ENCODE measurements at regions not wholly inside any gene's neighbourhood (a gene's known extent, or its start where the extent isn't known, plus 50 kb on each side); places are given as distances from the start of the nearest gene placed in this dataset.
"Not testable (repeated sequence)": the region's sequence is repeated elsewhere in the genome, so short reads cannot be mapped to it uniquely, and the experiment has no call there.

DNA sequence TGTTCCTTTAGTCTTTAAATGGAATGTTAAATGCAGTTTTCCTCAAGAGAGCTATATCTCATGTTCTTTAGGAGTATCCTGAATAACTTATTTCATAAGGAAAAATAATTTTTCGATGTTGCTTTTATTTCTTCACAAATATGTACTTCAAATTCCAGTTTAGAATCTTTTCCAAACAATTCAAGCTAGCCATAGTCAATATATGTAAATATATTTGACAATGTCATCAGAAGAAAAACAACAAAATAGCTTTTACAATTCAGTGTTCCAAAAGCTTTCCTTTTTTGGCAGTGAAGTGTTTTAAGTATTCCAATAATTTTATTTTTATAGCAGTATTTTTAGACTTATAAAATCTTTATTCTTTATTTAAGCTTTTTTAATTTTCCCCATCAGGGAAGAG is 1532.0 kb downstream of the PCDH18 start:
- DNase-seq (ENCODE audit: low read depth in 1 of 2, low spot score in 1 of 2) = no peak

DNA sequence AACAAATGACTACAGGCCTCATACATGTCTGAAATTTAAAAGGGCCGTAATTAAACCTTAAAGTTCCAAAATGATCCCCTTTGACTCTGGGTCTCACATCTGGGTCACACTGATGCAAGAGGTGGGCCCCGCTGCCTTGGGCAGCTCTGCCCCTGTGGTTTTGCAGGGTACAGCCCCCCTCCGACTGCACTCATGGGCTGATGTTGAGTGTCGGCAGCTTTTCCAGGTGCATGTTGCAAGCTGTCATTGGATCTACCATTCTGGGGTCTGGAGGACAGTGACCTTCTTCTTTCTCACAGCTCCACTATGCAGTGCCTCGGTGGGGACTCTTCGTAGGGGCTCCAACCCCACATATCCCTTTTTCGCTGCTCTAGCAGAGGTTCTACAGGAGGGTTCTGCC is 1537.9 kb downstream of the PCDH18 start:
- no peak for DNase-seq (ENCODE audit: low read depth in 1 of 2, low spot score in 1 of 2)

DNA sequence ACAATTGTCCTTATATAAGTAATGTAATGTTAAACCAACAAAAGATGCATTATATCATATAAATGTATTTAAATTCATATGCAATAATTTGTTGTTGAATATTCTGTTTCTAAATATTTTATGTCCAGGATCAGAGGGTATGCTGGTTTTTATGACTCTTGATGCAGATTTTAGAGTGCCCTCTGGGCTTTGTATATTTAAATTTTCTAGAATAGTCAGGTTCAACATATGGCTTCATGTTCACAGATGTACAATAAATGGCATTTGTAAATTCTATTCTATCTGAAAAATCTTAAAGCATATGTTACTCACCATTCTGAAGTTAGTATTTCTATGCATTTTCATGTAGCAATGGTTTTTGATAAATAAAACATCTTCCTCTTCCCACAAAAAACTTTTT is 1555.4 kb downstream of the PCDH18 start:
- no peak for DNase-seq (ENCODE audit: low read depth in 1 of 2, low spot score in 1 of 2)

DNA sequence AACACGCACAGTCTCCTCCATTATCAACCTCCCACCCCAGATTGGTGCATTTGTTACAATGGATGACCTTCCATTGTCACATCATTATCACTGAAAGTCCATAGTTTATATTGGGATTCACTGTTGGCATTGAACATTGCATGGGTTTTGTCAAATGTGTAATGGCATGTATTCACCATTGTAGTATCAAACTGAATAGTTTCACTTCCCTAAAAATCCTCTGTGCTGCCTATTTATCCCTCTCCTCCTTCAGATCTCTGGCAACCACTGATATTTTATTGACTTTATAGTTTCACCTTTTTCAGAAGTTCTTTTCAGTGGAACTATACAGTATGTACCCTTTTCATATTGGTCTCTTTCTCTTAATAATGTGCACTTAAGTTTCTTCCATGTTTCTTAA is 1565.4 kb downstream of the PCDH18 start:
- DNase-seq (ENCODE audit: low read depth in 1 of 2, low spot score in 1 of 2) = no peak

DNA sequence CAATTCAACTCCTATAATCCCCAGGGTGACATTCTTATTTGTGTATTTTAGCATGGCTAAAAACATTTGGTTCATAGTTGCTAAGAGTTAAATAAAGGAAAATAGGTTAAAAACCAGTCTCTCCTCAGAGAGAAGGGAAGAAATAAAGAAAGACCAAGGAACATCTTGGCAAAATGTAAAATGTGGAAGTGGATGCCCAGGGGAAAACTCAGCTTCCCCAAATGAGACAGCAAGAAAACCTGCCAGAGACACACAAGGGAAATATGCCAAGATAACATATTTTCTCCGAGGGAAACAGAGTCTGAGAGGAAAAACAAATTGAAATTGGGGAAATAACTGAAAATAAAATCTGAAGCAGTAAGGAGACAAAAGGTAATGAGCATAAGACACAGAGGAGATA is 1569.3 kb downstream of the PCDH18 start:
- no peak for DNase-seq (ENCODE audit: low read depth in 1 of 2, low spot score in 1 of 2)

DNA sequence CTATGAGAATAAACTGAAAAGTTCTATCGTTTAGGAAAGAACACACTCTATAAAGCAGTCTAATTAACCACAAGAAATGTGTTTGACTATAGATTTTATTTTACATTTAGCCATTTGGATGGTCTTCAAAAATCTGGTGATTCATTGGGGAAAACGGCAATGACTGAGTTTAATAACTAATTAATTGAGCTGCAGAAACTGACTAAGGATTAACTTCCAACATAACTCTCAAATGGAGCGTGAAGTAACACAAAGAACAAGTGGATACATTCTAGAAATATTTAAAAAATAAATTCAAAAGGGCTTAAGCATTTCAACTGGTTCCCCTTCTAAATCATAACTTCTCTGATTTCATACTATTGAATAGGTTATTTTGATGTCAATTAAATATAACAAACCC is 1582.4 kb downstream of the PCDH18 start:
- DNase-seq (ENCODE audit: low read depth in 1 of 2, low spot score in 1 of 2) = no peak

DNA sequence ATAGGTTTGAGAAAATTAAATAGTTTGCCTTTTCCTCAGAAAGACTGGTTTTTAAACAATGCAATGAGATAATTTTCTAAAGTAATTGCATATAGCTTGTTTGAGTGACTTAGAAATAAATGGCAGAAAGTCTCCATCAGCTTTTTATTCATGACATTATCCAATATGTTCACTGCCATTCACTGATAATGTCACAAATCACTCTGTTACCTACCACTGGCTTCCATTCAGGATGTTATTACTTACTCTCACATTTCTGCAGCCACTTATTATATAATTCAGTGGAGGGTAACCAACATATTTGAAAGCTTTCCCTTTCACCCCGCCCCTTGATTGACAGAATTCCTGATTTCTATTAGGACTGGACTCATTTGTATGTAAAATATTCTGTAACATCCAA is 1583.5 kb downstream of the PCDH18 start:
- DNase-seq (ENCODE audit: low read depth in 1 of 2, low spot score in 1 of 2) = no peak

DNA sequence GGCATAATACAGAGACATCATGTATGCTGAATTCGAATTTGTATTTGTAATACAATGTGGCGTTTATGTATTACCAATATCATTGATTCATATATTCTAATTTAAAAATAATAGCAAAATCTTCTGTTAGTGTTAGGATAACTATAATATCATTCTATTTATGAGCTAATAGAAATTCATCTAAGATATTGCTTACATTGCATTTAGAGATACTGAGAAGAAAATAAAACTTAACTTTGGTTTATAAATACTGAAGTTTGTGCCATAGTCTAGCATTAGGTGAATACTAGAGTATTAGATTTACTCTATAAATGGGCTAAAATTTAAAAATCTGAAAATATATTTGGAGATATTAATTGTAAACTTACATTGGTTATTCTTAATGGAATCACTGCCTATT is 1590.6 kb downstream of the PCDH18 start:
- no peak for DNase-seq (ENCODE audit: low read depth in 1 of 2, low spot score in 1 of 2)

DNA sequence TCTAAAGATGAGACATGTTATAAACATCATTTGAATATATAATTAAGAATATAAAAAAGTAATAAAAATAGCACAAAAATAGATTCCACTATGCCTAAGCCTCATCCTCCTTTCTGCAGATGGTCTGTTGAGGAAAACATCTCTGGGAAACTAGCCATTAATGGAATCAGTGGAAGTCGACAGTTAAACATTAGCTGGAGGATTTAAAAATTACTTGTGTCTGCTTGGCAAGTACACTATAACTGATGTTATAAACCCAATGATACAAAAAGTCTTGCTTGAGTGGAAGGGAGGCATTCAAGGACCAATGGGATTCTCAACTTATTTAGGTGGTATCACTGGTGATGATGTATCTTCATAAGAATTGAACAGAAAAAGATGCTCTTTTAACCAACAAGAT is 1598.3 kb downstream of the PCDH18 start:
- DNase-seq (ENCODE audit: low read depth in 1 of 2, low spot score in 1 of 2) = no peak

DNA sequence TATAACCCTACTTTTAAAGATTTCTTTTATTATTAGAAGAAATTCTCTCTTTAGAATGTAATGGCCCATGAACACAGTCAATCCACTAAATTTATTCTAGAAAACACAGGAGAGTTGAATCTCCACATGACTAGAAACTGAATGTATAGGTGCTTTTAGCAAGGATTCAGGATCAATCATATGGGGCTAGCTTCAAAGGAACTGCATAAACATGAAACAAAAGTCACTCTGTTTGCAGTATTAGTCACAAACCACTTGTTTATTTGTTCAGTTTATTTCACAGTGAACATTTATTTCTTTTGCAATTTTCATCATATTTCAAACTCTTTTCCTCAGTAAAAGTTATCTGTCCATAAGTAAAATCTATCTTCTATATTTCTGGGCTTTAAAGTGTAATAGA is 1604.6 kb downstream of the PCDH18 start:
- DNase-seq (ENCODE audit: low read depth in 1 of 2, low spot score in 1 of 2) = no peak

DNA sequence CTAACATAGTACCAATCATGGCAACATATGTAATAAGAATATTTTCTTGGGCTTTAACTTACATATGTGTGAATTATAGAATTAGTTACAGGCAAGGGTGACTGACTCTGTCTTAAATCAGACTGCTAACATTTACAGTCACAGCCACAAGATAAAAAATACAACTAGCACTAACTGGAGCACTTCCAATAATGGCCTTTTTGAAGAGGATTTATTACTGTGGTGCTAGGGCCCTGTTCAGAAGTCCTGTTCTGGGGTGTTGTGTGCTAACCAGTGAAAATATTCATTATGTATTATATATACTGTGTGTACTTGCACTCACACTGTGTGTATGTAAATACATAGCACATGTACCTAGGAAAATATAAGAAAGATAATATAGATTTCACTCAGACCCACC is 1611.2 kb downstream of the PCDH18 start:
- no peak for DNase-seq (ENCODE audit: low read depth in 1 of 2, low spot score in 1 of 2)

DNA sequence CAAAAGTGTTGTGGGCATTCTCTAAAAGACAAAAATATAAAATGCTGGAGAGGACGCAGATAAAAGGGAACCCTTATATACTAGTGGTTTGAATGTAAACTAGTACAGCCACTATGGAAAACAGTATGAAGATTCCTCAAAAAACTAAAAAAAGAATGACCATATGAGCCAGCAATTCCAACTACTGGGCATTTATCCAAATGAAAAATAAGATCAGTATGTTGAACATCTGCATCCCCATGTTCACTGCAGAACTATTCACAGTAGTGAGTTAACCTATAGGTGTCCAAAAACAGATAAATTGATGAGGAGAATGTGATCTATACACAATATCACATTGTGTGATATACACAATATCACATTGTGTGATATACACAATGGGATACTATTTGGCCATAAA is 1615.3 kb downstream of the PCDH18 start:
- no peak for DNase-seq (ENCODE audit: low read depth in 1 of 2, low spot score in 1 of 2)

DNA sequence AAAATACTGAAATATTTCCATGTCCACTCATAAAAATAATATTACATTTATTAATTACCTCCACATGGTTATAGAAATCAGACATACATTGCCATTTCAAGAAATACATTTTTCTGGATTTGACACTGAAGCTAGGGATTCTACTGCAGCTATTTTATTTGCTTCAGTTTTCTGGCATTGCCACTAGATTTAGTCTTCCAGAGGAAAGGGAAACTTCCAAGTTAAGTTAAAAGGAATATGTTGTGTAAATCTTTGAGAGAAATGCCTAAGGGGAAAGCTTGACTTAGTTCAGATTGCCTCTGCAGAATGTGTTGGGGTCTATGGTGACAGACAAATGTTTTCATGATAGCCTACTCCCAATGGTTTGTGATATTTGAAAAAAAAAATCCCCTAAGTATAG is 1631.3 kb downstream of the PCDH18 start:
- no peak for DNase-seq (ENCODE audit: low read depth in 1 of 2, low spot score in 1 of 2)

DNA sequence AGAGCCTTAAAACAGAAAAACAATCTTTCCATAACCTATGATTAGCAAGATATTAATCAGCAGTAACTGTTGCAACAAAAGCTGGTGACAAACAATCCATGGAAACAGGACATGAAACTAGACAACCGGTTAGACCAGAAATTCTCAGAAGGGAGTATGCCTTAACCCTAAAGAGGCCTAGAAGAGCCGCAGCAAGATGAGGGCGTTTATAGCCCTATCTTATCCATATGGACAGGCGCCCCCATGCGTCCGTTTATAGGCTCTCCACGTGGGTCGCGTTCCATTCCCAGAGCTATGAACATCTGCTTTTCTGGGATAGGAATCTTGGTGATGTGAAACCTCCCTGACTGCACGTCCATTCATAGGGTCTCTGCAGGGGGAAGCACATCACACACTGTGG is 1662.7 kb upstream of the PABPC4L start:
- not testable (repeated sequence) for DNase-seq (ENCODE audit: low read depth in 1 of 2, low spot score in 1 of 2)

DNA sequence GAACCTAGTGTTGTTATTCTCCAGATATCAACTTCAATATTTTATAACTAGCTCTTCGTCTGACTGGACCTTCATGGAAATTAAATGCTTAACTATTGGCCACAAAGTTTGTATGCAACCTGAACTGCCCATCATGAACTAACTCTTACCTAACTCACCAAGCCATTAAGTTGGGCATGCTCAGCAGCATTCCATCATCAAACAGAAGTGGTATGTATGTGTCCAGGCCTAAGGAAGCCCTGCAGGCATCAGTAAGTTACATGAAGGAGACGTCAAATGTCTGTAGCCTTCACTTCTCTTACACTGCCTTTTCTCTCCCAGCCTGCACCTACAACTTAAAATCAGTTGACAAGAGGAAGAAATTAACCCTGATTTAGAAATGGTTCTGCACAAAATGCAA is 1639.2 kb upstream of the PABPC4L start:
- no peak for DNase-seq (ENCODE audit: low read depth in 1 of 2, low spot score in 1 of 2)

DNA sequence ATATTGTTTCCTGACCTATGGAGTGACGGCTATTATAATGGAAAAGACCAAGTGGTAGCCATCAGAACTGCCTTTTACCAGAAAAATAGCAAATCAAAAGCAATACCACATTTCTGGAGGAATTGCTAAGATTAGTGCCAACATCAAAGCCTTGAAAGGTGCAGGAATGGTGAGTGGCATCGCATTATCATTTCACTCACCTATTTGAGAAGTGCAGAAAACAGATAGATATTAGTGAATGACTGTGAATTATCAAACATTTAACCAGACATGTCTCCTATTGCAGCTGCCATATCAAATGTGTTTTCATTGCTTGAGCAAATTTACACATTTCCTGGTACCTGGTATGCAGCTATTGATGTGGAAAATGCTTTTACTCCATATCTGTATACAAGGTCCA is 1638.1 kb upstream of the PABPC4L start:
- no peak for DNase-seq (ENCODE audit: low read depth in 1 of 2, low spot score in 1 of 2)

DNA sequence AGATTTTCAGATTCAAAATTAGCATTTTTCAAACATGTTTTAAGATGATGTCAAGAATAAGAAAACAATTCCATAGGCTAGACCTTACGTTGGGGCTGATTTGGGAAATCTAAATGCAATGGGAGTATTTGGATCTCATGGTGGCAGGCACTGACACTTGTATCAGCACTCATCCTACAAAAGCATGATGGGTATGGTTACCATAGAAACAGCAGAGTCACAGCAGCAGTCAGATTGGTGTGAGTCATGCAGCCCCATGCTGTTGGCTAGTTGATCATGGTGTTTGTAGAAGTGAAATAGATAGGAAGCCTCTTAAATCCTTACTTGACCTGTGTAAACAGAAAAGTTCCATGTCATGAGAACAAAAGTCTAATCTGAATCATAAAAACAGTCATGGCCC is 1637.3 kb upstream of the PABPC4L start:
- DNase-seq (ENCODE audit: low read depth in 1 of 2, low spot score in 1 of 2) = no peak

DNA sequence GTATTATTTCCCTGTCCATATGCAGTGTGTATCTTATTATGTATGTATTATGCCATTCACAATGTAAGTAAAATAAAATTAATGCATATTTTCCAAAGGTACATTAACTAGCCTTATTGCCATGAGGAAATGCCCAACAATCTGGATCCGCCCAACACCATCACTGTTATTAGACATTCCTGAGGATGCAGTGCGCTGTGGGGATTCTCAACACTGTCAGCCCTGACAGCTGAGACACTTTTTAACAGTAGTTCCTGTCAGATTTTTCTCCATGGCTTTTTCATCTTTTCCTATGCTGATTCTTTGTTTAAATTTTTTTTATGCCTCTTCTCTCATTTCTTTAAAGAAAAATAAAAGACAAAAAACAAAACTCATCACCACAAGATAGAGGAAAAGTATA is 1632.9 kb upstream of the PABPC4L start:
- no peak for DNase-seq (ENCODE audit: low read depth in 1 of 2, low spot score in 1 of 2)

DNA sequence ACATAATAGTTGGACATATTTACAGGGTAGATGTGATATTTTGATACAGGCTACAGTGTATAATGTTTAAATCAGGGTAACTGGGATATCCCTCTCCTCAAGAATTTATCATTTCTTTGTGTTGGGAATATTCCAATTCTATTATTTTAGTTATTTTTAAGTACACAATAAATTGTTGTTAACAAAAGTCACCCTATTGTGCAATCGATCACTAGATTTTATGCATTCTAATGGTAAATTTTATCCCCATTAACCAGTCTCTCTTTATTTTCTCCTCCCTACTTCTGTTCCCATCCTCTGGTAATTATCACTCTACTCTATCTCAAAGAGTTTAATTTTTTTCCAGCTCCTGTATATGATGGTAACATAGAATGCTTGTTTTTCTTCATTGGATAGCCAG is 1631.9 kb upstream of the PABPC4L start:
- DNase-seq (ENCODE audit: low read depth in 1 of 2, low spot score in 1 of 2) = no peak

DNA sequence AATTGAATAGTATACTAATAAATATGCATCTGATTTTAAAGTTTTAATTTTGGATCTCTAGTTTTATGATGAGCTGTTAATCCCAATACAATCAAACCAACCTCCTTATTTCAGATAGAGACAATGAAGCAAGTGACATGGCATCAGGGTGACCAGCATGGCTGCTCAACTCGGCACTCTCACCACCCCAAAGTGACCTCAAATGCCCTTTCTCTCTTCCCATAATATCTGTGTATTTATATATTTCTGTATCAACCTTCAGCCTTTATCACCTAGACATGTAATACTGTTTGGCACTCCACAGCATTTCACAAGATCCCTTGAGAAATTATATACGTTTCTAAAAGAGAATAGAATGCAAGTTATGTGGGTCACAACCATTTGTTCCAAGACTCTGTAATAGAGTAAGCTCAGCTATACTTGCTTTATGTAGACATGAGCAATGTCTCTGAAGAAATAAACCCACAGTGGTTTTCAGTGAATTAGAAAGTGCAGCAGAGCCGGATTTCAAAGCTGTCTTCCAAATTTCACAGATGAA is 1623.2 kb upstream of the PABPC4L start:
- DNase-seq (ENCODE audit: low read depth in 1 of 2, low spot score in 1 of 2) = no peak

DNA sequence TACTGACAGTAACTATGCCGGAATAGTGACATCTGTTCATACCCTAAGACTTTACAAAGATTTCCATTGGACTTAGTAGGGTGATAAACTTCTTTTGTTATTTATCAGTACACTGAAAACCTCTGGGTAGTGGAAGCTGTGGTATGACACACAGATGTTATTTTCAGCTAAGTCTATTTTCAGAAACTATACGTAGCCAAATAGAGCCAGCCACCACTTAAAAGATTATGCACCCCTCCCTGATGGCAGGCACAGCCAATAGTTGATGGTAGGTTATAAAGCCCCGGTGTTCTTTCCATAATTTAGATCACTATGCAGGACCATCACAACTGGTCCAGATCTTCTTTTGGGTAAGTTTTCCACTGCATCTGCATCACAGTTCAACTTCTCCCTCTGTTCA is 1603.2 kb upstream of the PABPC4L start:
- no peak for DNase-seq (ENCODE audit: low read depth in 1 of 2, low spot score in 1 of 2)

DNA sequence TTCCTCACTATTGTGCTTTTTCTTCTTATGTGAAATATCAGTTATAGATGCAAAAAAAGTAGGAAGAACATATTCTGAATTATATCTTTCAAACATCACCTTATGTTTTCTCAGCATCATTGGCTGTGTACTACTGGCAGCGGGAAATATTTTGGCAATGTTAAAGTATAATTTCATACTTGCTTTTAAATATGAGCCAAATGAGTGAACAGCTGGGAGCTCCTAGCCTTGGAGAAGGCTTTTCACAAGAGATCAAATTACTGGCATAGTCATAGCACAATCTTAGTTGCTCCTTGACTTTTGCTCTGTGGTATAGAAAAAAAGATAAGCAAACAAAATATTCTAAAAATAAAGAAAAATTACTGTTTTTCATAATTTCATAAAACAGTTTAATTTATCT is 1575.8 kb upstream of the PABPC4L start:
- DNase-seq (ENCODE audit: low read depth in 1 of 2, low spot score in 1 of 2) = no peak

DNA sequence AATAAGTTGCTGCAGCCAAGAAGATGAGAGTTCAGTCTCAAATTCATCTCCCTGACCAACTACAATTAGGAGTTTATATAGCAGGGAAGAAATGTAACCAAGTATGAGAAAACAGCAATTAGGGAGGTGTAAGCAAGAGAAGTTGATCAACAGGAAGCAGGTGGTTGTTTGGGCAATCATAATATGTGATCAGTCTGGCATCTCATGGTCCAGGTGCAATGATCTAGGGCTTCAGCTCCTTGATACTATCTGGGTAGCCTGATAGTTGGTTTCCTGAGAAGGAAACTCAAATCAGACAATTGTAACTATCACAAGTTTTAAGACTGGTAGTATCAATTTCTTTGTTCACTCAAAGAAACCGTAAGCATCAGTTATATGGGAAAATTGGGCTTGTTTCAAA is 1574.3 kb upstream of the PABPC4L start:
- no peak for DNase-seq (ENCODE audit: low read depth in 1 of 2, low spot score in 1 of 2)

DNA sequence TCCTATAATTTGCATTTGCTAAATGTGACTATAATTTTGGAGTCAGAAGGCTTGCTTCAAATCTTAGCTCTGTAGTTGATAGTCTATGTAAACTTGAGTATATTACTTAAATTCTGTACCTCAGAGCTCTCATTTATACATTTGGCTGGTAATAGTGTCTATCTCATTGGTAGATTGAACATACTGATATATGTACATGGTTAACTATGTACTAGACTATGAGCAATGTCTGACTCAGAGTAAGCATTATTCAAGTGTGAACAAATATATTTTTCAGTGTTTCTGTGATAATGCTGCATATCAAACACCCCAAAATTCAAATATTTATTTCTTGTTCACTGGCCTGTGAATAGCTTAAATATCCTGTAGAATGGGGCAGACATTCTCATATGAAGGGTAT is 1568.9 kb upstream of the PABPC4L start:
- no peak for DNase-seq (ENCODE audit: low read depth in 1 of 2, low spot score in 1 of 2)

Data from activated CD4-positive, alpha-beta T cell treated with anti-CD3 and anti-CD28 coated beads, Interleukin-2, amount 50 U/mL, for 24 hours (primary cell).